ENCODE measurements at regions not wholly inside any gene's neighbourhood (a gene's known extent, or its start where the extent isn't known, plus 50 kb on each side); places are given as distances from the start of the nearest gene placed in this dataset.

GRCh38 chr3:41001556-41001955 is 197.7 kb upstream of the CTNNB1 start:
- H4K20me1 ChIP-seq (ENCODE audit: control insufficient read depth, insufficient read depth, insufficient read length) = no peaks in the 10 kb centered on the region
- DNase-seq = no peak
- no peak for TF ChIP-seq CTCF (conservative IDR thresholded peaks at IDR 0.05)
- peaks cover 17% of the 10 kb centered on the region; the same call in 1 of the 2 replicates for H3K4me1 ChIP-seq (ENCODE audit: insufficient read depth, low read length)
- no peak overlapping the region for H4K8ac ChIP-seq (replicated peaks; ENCODE audit: insufficient read length, low read depth, low read length)
- no peak overlapping the region for H3K56ac ChIP-seq (ENCODE audit: insufficient read length, low read depth, low read length)
- H2BK12ac ChIP-seq (ENCODE audit: insufficient read length, low read depth, low read length) = no peak overlapping the region
- peaks cover 5% of the 10 kb centered on the region for H3K23me2 ChIP-seq (ENCODE audit: insufficient read length, low read depth, low read length, poor library complexity, severe bottlenecking)
- Mint-ChIP-seq H3K4me3 (no peak overlapping the region), H3K36me3 (ENCODE audit: insufficient read depth in 1 of 3, low read depth in 3 of 3) (no peaks in the 10 kb centered on the region; a peak in 1 of 7 replicates), H3K27ac (no peak overlapping the region), H3K27me3 (ENCODE audit: low read depth) (0 out of 2 replicates have a peak, but pooled peaks cover 1% of the 10 kb centered on the region), H3K9me3 (no peaks in the 10 kb centered on the region; a peak in 1 of 5 replicates), H3K4me1 (peaks cover 45 to 57% of the 10 kb centered on the region in 2 experiments)
- no peak overlapping the region for H4K91ac ChIP-seq (ENCODE audit: insufficient read length, low read depth, low read length)
- H3K4ac ChIP-seq (ENCODE audit: low read depth, low read length) = no peak overlapping the region
- H3K18ac ChIP-seq (ENCODE audit: insufficient read length, low read depth, low read length) = no peak overlapping the region
- no peak overlapping the region for H4K5ac ChIP-seq (ENCODE audit: insufficient read length, low read depth, low read length)
- H3T11ph ChIP-seq (ENCODE audit: low read length) = no peak overlapping the region
- no peak overlapping the region for H2BK20ac ChIP-seq (ENCODE audit: low read depth, low read length, poor library complexity, severe bottlenecking)
- WGBS (ENCODE audit: extremely low coverage, insufficient read length, low lambda C conversion rate) = no CpG with 5 or more reads among the region's 1 CpG
- no peaks in the 10 kb centered on the region for H3K79me2 ChIP-seq (ENCODE audit: insufficient read depth, low read length)
- no peak overlapping the region for H2BK120ac ChIP-seq (ENCODE audit: low read depth, low read length, poor library complexity, severe bottlenecking)
- no peak overlapping the region for H2AFZ ChIP-seq (ENCODE audit: low read length)
- H2BK5ac ChIP-seq (ENCODE audit: insufficient read length, low read length) = no peak overlapping the region
- H2AK5ac ChIP-seq (ENCODE audit: insufficient read length, low read length) = no peak overlapping the region
- H2BK15ac ChIP-seq (ENCODE audit: low read depth, low read length) = no peak overlapping the region
- no peak overlapping the region for H3K14ac ChIP-seq (ENCODE audit: insufficient read depth, low read length)
- no peak overlapping the region for H3K23ac ChIP-seq (ENCODE audit: insufficient read length, low read depth, low read length)
- no peak overlapping the region for H3K27ac ChIP-seq (ENCODE audit: insufficient read length, low read depth, low read length)
- H3K4me2 ChIP-seq (ENCODE audit: insufficient read depth, insufficient read length, low read length) = no peak overlapping the region
- no peak overlapping the region for H3K9ac ChIP-seq (ENCODE audit: extremely low read depth, insufficient read length, low read length)
- H3K79me1 ChIP-seq (ENCODE audit: insufficient read depth, low read depth, low read length, poor library complexity, severe bottlenecking) = no peaks in the 10 kb centered on the region
- H3K9me3 ChIP-seq (ENCODE audit: control insufficient read depth, low read depth, low read length) = no peaks in the 10 kb centered on the region
- no peaks in the 10 kb centered on the region for H3K27me3 ChIP-seq (ENCODE audit: insufficient read depth, low read length)

Measured in H9 (cell line).